ENCODE measurements at regions not wholly inside any gene's neighbourhood (a gene's known extent, or its start where the extent isn't known, plus 50 kb on each side); places are given as distances from the start of the nearest gene placed in this dataset.

DNA sequence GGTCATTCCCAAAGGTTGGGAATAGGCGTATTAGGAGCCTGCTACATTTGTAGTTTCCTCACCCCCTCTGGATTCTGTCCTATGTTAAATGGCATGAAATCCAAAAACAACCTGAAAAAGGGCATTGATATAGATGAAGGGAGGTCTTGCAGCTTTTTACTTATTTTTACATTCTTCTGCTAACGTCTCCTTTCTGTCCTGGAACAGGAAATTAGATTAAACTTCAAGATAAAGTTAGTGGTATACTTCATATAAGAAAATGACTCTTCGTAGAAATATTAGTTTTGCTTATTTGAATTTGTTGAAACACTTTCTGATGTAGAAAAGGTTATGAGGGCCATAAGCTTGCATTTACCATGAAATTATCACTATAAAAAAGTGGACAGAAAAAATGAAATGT lies 694.5 kb downstream of the ADCYAP1 start:
- Mint-ChIP-seq H3K36me3 (0 out of 2 replicates have a peak, but pooled peaks cover 2% of the 10 kb centered on the region), H3K27me3 (ENCODE audit: low read depth) (no peaks in the 10 kb centered on the region), H3K9me3 (peaks cover 4% of the 10 kb centered on the region; the same call in 1 of the 2 replicates), H3K27ac (no peak overlapping the region), H3K4me3 (no peak overlapping the region), H3K4me1 (no peaks in the 10 kb centered on the region)
- ATAC-seq = no peak
- TF ChIP-seq, protein P1, sequence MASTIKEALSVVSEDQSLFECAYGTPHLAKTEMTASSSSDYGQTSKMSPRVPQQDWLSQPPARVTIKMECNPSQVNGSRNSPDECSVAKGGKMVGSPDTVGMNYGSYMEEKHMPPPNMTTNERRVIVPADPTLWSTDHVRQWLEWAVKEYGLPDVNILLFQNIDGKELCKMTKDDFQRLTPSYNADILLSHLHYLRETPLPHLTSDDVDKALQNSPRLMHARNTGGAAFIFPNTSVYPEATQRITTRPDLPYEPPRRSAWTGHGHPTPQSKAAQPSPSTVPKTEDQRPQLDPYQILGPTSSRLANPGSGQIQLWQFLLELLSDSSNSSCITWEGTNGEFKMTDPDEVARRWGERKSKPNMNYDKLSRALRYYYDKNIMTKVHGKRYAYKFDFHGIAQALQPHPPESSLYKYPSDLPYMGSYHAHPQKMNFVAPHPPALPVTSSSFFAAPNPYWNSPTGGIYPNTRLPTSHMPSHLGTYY (CRISPR knock-in tag; IDR thresholded peaks at IDR 0.05) = no peak
- TF ChIP-seq CBFB (CRISPR knock-in tag; IDR thresholded peaks at IDR 0.05; ENCODE audit: low read depth) (no peak), CTCF (IDR thresholded peaks at IDR 0.05) (no peak), ATF6 (CRISPR knock-in tag; IDR thresholded peaks at IDR 0.05) (no peak), FOXP4 (CRISPR knock-in tag; IDR thresholded peaks at IDR 0.05) (no peak), NR3C1 (CRISPR knock-in tag; conservative IDR thresholded peaks at IDR 0.05; ENCODE audit: low read depth) (no peak), GTF2I (CRISPR knock-in tag; conservative IDR thresholded peaks at IDR 0.05) (no peak), GRHL2 (CRISPR knock-in tag; IDR thresholded peaks at IDR 0.05; ENCODE audit: insufficient replicate concordance, severe bottlenecking) (no peak), ZNF396 (CRISPR knock-in tag; IDR thresholded peaks at IDR 0.05; ENCODE audit: borderline replicate concordance) (no peak), FOXJ3 (CRISPR knock-in tag; IDR thresholded peaks at IDR 0.05; ENCODE audit: borderline replicate concordance) (no peak), ELF4 (CRISPR knock-in tag; IDR thresholded peaks at IDR 0.05; ENCODE audit: low read depth) (no peak), NR1H2 (CRISPR knock-in tag; IDR thresholded peaks at IDR 0.05) (no peak), AFF4 (CRISPR knock-in tag; IDR thresholded peaks at IDR 0.05; ENCODE audit: borderline replicate concordance) (no peak), IRF1 (CRISPR knock-in tag; IDR thresholded peaks at IDR 0.05) (no peak), ESRRA (CRISPR knock-in tag; IDR thresholded peaks at IDR 0.05; ENCODE audit: borderline replicate concordance) (no peak), IRF2 (CRISPR knock-in tag; IDR thresholded peaks at IDR 0.05; ENCODE audit: borderline replicate concordance, low read depth) (no peak), CREM (CRISPR knock-in tag; IDR thresholded peaks at IDR 0.05) (no peak)
- TF ChIP-seq, protein P2, sequence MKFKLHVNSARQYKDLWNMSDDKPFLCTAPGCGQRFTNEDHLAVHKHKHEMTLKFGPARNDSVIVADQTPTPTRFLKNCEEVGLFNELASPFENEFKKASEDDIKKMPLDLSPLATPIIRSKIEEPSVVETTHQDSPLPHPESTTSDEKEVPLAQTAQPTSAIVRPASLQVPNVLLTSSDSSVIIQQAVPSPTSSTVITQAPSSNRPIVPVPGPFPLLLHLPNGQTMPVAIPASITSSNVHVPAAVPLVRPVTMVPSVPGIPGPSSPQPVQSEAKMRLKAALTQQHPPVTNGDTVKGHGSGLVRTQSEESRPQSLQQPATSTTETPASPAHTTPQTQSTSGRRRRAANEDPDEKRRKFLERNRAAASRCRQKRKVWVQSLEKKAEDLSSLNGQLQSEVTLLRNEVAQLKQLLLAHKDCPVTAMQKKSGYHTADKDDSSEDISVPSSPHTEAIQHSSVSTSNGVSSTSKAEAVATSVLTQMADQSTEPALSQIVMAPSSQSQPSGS (CRISPR knock-in tag; IDR thresholded peaks at IDR 0.05; ENCODE audit: borderline replicate concordance, low read depth) = no peak
- TF ChIP-seq, protein P3, sequence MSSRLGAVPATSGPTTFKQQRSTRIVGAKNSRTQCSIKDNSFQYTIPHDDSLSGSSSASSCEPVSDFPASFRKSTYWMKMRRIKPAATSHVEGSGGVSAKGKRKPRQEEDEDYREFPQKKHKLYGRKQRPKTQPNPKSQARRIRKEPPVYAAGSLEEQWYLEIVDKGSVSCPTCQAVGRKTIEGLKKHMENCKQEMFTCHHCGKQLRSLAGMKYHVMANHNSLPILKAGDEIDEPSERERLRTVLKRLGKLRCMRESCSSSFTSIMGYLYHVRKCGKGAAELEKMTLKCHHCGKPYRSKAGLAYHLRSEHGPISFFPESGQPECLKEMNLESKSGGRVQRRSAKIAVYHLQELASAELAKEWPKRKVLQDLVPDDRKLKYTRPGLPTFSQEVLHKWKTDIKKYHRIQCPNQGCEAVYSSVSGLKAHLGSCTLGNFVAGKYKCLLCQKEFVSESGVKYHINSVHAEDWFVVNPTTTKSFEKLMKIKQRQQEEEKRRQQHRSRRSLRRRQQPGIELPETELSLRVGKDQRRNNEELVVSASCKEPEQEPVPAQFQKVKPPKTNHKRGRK (CRISPR knock-in tag; IDR thresholded peaks at IDR 0.05; ENCODE audit: borderline replicate concordance) = no peak
- TF ChIP-seq, protein P4, sequence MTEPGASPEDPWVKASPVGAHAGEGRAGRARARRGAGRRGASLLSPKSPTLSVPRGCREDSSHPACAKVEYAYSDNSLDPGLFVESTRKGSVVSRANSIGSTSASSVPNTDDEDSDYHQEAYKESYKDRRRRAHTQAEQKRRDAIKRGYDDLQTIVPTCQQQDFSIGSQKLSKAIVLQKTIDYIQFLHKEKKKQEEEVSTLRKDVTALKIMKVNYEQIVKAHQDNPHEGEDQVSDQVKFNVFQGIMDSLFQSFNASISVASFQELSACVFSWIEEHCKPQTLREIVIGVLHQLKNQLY (CRISPR knock-in tag; IDR thresholded peaks at IDR 0.05) = no peak
- ChIA-PET POLR2A (no interaction called here), CTCF (no interaction called here)
- no peak for DNase-seq (ENCODE audit: low spot score)

Measured in WTC11 (cell line).